Endothelial cell (in vitro differentiated cells): ENCODE measurements at regions not wholly inside any gene's neighbourhood (a gene's known extent, or its start where the extent isn't known, plus 50 kb on each side); places are given as distances from the start of the nearest gene placed in this dataset.

Experiments used
- DNase-seq: peaks from one replicate; pipeline ENCODE4 v3.0.0; 2021; ENCODE audit warnings: low spot score
- H3K27ac Mint-ChIP-seq: one replicate; pipeline ENCODE4 v1.8.0; 2021; ENCODE audit warnings: mixed read lengths, inconsistent platforms; ENCODE audit not compliant: unreplicated experiment
- H3K27me3 Mint-ChIP-seq: one replicate; pipeline ENCODE4 v1.8.0; 2021; ENCODE audit warnings: mild to moderate bottlenecking, moderate library complexity, mixed read lengths, inconsistent platforms; ENCODE audit not compliant: unreplicated experiment
- H3K36me3 Mint-ChIP-seq: one replicate; pipeline ENCODE4 v1.8.0; 2021; ENCODE audit warnings: mild to moderate bottlenecking, low read depth, mixed read lengths, inconsistent platforms; ENCODE audit not compliant: unreplicated experiment
- H3K4me1 Mint-ChIP-seq: one replicate; pipeline ENCODE4 v1.8.0; 2021; ENCODE audit warnings: mild to moderate bottlenecking, mixed read lengths, inconsistent platforms; ENCODE audit not compliant: unreplicated experiment
- H3K4me3 Mint-ChIP-seq: one replicate; pipeline ENCODE4 v1.8.0; 2021; ENCODE audit warnings: mild to moderate bottlenecking, mixed read lengths, inconsistent platforms; ENCODE audit not compliant: unreplicated experiment
- H3K9me3 Mint-ChIP-seq: one replicate; pipeline ENCODE4 v1.8.0; 2021; ENCODE audit warnings: mixed read lengths, inconsistent platforms; ENCODE audit not compliant: unreplicated experiment
- CTCF ChIP-seq: fragments of 200-600 bp; sonication (generic); IDR thresholded peaks from one replicate; pipeline ENCODE4 v1.5.0; 2021; ENCODE audit warnings: antibody characterized with exemption; ENCODE audit not compliant: unreplicated experiment

- no peak for TF ChIP-seq CTCF
- H3K4me3 Mint-ChIP-seq = no peak overlapping the region
- DNase-seq = no peak
- H3K36me3 Mint-ChIP-seq = no peaks in the 10 kb centered on the region
- no peaks in the 10 kb centered on the region for H3K27me3 Mint-ChIP-seq
- no peaks in the 10 kb centered on the region for H3K4me1 Mint-ChIP-seq
- no peak overlapping the region for H3K27ac Mint-ChIP-seq
- no peaks in the 10 kb centered on the region for H3K9me3 Mint-ChIP-seq
Measured at GRCh38 chr5:20370061-20370460, 382.1 kb upstream of the CDH18 start.

GRCh38 chr5:20369518-20369885, 381.5 kb upstream of the CDH18 start:
- no peaks in the 10 kb centered on the region for H3K27me3 Mint-ChIP-seq
- TF ChIP-seq CTCF = no peak

GRCh38 chr5:20368571-20369517, 380.8 kb upstream of the CDH18 start:
- Mint-ChIP-seq H3K4me1 (no peaks in the 10 kb centered on the region), H3K27me3 (no peaks in the 10 kb centered on the region), H3K27ac (no peak overlapping the region), H3K36me3 (no peaks in the 10 kb centered on the region), H3K4me3 (no peak overlapping the region), H3K9me3 (no peaks in the 10 kb centered on the region)
- DNase-seq = no peak
- no peak for TF ChIP-seq CTCF

More at GRCh38 chr5:20369518-20369885, 381.5 kb upstream of the CDH18 start:
- DNase-seq = no peak
- H3K4me1 Mint-ChIP-seq = no peaks in the 10 kb centered on the region
- H3K27ac Mint-ChIP-seq = no peak overlapping the region
- H3K4me3 Mint-ChIP-seq = no peak overlapping the region
- no peaks in the 10 kb centered on the region for H3K36me3 Mint-ChIP-seq
- H3K9me3 Mint-ChIP-seq = no peaks in the 10 kb centered on the region

- Mint-ChIP-seq H3K9me3 (no peaks in the 10 kb centered on the region), H3K4me1 (no peaks in the 10 kb centered on the region), H3K27me3 (no peaks in the 10 kb centered on the region), H3K36me3 (no peaks in the 10 kb centered on the region), H3K27ac (no peak overlapping the region), H3K4me3 (no peak overlapping the region)
- DNase-seq = no peak
- TF ChIP-seq CTCF = no peak
Measured at GRCh38 chr5:20367178-20367577, 379.2 kb upstream of the CDH18 start.

GRCh38 chr5:20360263-20360662, 372.3 kb upstream of the CDH18 start:
- DNase-seq = no peak
- Mint-ChIP-seq H3K4me1 (no peaks in the 10 kb centered on the region), H3K27me3 (no peaks in the 10 kb centered on the region), H3K9me3 (no peaks in the 10 kb centered on the region), H3K36me3 (no peaks in the 10 kb centered on the region), H3K4me3 (no peak overlapping the region), H3K27ac (no peak overlapping the region)
- no peak for TF ChIP-seq CTCF
